Cerebellar nuclear complex (tissue), 1 donor: ENCODE measurements at regions not wholly inside any gene's neighbourhood (a gene's known extent, or its start where the extent isn't known, plus 50 kb on each side); places are given as distances from the start of the nearest gene placed in this dataset.

ENCODE experiments used
- DNase-seq, 2 experiments: peaks; one replicate each; lab custom pipeline; 2025; lab: John Stamatoyannopoulos, UW

DNA sequence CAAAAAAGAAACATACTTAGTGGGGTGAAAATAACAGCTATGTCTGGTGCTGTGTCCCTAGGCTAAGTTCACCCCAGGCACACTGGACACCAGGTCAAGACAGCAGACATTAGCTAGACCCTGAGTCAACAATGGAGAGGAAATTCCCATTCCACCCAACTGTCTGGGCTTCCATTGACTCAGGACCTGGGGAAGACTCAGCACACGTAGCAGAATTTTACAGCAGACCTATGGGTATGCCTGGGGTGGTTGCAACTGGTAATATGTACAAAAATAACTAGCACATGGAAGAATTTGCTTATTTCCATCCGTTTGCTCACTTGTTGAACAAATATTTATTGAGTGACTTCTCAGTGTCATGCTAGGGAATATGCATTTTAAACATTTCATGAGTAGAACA, 117.0 kb downstream of the GAS1 start:
- DNase-seq, result no peak

DNA sequence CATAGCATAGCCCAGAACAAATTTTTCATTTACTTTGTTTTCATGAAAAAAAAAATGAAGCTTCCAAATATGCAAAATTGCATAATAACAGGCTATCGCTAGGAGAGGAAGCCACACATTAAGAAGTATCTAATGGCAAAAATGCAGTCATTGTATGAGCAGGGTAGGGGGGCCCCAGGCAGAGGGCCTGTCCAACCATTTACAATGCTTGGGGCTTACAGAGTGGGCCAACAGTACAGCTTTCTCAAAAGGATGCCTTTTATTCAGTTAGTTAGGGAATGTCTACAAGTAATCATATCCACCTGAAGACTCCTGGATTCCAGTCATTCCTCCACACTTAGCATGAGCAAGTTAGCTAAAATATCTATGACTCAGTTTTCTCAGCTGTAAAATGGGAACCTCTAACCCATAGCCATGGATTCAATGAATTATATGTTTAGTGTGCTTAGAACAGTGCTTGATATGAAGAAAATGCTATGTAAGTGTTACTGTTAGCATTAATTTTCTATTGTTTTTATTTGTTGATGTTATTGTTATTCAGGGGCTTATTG, 117.7 kb downstream of the GAS1 start:
- DNase-seq, result no peak

DNA sequence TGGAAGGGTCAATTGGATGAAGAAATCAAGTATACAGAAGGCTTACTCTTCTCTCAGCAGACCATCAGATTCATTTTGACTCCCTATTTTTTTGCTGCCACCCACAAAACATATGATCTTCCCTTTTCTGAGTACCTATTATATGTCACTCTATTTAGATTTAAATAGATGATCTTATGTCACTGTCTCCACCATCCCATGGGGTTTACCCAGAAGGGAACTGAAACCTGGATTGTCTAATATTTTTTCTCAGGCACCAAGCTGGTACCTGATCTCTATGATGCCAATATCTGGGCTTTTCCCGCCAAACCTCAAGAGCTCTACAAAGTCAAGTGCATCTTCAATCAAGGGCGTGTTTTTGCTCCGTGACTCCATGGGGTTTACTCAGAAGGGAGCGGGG, 118.7 kb downstream of the GAS1 start:
- no peak for DNase-seq

DNA sequence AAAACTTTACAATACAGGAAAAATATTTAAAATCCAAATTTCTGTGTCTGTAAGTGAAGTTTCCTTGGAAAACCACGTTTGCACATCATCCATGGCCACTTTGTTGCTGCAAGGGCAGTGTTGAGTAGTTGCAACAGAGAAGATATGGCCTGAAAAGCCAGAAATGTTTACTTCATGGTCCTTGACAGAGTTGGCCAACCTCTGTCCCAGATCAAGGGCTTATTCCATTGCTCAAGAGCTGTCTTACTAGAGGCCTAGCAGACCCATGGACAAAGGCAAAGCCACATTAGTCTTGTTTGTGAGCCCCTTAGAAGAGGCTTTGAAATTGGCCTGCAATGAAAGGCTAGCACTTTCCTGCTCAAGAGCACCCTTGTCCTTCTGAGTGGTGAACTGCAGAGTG, 119.4 kb downstream of the GAS1 start:
- DNase-seq, result no peak

DNA sequence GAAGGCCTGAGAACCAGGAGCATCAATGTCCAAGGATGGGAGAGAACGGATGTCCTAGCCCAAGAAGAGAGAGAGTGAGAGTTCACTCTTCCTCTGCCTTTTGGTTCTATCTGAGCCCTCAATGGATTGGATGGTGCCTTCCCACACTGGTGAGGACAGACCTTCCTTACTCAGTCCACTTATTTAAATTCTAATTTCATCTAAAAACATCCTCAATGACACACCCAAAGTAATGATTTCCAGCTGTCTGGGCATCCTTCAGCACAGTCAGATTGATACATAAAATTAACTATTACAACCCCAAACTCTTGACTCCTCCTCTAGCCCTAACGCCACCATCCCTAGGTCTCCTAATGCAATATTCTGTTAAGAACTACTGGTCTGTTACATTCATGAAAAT, 122.0 kb downstream of the GAS1 start:
- DNase-seq, result no peak

DNA sequence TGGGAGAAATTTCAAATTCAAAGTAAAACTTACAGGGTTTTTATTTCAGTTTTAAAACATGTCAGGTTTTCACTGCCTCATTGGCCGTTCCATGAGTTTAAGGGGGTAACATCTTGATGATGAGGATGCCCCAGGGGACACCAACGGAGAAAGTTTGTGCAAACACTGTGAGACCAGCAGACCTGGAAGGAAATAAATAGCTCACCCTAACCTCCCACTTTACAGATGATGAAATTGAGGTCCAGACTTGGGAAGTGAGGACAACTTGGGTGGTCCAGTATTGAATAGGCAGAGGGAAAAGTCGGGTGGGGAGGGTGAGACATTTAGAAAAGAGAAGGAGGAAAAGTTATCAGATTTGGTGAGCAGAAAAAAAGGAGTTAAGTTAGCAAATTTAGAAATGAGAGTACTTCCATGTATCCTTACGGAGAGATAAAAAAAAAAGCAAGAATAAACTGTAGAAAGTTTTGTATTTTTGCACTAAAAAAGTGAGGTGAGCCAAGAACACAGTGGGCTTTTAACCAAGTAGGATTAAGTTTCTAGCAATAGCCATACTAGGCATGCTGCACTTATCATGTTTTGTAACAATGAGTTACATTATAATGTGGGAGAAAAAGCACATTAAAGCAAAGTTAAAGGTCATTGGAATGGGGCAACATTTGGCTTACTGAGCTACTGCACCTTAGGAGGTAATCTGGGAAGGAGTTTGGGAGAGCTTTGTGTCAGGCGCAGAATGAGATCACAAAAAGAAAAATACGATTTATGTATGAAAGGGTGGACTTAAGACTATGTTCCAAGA, 125.1 kb downstream of the GAS1 start:
- no peak for DNase-seq

DNA sequence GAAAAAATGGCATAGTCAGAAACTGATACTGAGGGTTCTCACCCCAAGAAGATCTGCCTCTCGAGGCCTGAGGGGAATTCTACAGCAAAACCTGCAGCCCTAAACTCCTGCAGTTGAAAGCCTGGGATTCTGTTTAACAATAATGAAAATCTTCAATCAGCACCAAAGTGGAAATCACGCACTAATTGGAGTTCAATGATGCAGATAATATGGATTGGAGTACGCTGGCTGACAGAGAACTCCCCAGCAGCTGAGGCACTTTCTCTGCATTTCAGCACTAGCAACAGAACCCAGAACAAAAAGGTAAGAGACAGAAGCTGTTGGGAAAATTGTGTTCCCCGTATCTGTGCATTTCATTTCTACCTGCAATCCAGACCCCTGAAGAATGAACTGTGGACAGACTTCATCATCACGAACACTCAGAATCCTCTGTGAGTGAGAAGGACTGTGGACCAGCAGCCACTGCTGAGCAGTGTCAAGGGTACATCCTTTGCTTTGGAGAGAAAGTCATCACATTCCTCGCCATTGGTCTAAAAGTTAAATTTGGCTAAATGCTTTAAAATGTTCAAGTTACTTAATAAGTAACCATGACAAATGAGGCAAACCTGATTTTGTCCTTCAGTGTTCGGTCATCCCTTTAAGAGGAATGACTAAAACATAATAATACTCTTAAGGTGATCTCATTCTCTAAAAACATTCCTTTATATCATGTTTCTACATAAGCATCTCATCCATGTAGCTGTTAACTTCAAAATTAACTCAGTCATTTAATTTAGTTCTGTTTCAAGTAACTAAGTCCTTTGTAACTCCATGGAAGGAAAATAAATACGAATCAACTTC, 126.1 kb downstream of the GAS1 start:
- no peak for DNase-seq

DNA sequence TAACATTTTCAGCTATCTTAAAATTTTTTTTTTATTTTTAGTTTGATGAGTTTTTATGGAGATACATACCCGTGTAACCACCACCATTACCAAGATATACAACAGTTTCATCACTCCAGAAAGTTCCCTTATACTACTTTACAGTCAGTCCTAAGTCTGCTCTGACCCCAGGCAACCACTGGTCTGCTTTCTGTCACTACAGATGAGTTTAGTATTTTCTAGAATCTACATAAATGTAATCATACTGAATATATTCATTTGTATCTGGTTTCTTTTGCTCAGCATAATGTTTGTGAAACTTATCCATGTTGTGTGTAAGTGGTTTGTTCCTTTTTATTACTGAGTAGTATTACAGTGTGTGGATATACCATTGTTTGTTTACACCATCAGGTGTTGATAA, 127.8 kb downstream of the GAS1 start:
- no peak for DNase-seq

DNA sequence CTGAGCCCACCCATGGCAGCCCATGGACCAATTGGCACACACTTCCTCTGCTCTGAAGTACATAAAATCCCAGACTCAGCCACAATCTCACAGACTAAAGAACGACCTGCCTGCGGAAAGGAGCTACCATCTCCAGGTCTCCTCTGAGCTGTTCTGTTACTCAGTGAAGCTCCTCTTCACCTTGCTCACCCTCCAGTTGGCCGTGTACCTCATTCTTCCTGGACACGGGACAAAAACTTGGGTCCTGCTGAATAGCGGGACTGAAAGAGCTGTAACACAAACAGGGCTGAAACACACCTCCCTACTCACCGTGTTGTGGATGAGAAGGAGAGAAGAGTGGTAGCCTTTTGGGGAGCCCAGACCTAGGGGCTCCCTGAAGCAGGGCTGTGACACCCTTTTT, 128.7 kb downstream of the GAS1 start:
- DNase-seq, result no peak

DNA sequence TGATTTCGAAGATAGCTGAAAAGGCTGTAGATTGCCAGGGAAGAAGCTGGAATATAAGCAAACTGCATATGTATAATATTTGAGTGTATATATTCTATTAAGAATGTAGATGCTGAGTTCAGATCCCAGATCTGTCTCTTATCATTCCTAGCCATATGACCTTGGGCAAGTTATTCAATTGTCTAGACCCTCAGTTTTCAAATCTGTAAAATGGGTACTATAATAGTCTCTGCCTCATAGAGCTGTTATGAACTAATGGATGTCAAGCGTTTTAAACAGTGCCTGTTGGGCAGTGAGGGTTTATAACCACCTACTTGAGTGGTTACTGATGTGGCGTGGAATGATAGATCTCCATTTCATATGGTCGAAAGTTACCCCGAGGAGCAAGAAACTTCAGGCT, 130.4 kb downstream of the GAS1 start:
- no peak for DNase-seq

DNA sequence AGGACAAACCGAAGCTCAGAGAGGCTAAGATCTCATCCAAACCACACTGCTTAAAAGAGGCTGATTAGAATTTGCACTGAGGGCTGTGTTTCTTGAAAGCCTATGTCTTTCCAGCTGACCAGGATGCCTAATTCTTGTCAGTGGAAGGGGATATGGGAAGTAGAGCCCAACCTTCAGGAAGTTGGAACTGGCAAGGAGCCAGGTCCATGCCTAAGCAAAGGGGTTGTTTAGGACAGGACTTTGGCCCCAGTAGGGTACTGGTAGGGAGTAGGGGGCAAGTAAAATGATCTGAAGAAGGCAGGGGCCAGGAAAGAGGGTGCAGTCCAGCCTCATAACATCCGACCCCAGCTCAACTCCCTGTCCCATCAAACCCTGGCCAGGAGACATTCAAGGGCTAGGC, 130.9 kb downstream of the GAS1 start:
- no peak for DNase-seq

DNA sequence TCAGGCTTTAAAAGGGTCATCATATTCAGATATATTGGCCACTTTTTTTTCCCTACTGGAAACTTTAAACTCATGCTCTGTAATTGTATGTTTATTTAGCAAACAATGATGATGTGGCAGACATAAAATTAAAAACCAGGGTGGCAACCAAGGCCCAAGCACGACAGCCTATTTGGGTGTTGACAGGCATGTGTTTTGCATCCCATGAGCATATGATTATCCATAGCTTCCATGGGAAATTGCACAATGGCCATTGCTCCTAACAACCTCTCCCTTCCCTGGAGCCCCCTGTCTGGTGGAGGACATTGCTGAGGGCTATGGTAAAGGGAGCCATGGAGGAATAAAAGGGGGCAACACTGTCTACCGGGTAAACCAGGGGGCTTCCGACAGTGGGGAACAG, 134.7 kb downstream of the GAS1 start:
- DNase-seq, result no peak

DNA sequence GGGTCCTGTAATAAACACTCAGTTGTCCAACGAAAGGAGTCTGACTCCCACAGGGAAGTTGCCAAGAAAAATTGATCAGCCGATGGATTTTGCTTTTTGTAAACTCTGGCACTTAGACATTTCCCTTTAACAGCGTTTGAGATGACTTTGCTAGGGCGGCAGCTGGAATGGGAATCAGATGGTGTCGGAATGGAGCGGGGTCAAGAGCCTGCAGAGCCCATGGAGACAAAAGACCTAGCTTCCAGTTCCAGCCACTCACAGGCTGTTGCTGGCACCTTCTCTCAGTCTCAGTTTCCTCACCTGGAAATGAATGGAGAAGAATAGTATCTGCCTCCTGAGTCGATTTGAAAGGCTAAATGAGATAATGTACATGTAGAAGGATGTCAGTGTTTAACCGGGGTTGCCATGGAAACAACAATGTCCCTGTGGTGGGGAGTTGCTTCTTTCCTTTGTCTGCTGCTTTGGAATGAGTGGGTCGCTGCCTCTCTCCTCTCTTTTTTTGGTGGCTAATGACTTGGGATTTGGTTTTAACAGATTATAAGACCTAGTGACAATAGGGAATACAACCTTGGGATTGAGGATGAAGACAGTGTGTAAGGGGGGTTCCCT, 137.4 kb downstream of the GAS1 start:
- DNase-seq, result no peak

DNA sequence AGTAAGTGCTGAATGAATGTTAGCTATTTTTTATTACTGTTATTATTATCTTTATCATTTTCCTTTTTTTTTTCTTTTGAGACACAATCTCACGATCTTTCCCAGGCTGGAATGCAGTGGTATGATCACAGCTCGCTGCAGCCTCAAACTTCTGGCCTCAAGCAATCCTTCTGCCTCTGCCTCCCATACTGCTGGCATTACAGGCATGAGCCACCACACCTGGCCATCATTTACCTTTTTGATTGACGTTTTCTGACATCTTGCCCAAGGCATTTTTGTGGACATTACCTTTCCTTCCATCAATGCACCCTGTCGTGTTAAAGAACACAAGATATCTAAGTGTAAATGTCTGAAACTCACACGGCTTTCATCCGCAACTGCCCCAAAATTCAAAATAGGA, 138.2 kb downstream of the GAS1 start:
- DNase-seq, result no peak

DNA sequence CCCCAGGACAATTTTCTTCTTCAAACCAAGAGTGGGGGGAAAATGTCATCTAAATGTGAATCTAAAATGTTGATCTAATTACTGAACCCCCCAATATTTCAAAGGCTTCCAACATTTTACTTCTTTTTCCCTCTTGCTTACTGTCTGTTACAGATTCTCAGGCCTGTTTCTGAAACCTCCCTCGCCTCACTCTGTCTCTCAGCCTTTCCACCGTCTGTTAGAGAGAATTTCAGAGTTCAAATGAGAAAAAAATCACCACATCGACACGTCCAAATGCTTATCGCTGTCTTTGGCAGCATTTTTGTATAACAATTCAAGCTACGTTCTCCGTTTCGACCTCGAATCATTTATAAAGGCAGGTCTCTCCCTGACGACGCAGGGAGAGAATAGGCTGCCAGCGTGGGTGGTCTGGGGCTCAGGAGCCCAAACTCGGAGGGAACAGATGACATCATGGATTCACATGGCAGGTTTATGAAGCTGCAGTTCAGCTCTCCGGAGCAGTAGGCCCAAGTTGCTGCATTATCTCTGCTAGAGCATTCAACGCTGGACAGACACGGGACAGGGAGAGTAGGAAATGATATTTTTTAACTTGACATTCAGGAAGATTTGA, 139.8 kb downstream of the GAS1 start:
- no peak for DNase-seq

DNA sequence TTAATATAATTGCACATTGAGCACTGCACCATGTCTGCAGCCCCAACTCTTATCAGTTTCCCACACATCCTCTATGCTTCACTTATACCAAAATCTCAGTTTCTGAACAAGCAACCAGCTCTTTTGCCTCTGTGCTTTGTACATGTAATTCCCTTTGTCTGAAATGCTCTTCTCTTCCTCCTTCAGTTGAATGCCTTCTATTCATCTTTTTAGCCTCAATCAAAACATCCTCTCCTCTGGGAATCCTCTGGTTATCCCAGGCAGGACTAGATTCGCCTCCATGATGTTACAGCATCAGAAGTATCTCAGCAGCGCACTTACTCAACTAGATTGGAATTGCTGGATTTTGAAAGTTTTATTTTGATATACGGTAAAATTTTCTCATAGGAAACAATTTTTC, 143.3 kb downstream of the GAS1 start:
- no peak for DNase-seq

DNA sequence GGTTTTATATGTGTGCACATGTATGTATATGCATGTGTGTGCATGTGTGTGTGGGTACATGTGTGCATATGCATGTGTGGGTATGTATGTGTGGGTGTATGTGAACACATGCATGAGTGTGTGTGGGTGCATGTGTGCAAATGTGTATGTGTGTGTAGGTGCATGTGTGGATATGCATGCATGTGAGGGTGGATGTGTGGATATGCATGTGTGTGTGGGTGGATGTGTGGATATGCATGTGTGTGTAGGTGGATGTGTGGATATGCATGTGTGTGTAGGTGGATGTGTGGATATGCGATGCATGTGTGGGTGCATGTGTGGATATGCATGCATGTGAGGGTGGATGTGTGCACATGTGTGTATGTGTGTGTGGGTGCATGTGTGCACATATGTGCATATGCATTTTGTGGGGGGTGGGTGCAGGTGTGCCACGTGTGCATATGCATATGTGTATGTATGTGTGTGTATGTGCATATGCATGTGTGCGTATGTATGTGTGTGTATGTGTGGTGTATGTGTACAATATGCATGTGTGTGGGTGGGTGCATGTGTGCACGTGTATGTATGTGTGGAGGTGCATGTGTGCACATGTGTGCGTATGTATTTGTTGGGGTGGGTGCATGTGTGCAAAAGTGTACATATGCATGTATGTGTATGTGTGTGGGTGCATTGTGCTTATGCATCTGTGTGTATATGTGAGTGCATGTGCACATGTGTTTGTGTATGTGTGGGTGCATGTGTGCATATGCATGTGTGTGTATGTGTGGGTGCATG, 144.2 kb downstream of the GAS1 start:
- DNase-seq, result no peak

DNA sequence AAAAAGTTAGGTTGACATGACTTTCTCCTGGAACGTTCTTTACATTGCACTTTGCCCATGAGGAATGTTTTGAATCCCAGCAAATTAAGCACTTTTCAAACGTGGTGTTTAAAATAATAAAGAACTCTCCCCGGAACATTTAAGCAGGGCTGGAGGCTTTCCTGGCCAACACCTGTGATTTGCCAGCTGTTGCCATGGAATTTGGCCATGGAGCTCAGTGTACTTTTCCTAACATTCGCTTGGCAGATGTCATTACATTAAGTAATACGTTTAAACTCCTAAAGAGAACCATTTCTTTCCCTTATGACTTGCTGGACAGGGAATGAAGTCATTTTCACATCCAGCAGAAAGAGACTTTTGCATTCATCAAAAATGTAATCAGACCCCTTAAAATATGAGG, 146.1 kb downstream of the GAS1 start:
- DNase-seq, result no peak

DNA sequence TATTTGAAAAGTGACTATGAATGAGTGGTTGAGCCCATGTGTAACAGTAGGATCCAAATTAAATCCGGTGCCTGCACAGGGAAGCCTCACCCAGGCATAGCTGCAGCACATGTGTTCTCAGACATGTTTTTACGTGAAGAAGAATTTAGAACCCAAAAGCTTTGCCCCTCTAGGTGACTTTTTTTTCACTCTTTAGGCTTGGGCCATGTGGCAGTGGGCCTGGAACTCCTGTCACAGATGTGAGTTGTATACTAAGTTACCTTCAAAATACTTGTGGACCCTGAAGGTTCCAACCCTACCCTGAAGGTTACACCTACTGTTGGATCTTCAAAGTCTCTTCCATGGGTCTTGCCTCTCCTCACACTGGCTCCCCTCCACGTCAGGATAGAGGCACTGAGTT, 146.6 kb downstream of the GAS1 start:
- no peak for DNase-seq

DNA sequence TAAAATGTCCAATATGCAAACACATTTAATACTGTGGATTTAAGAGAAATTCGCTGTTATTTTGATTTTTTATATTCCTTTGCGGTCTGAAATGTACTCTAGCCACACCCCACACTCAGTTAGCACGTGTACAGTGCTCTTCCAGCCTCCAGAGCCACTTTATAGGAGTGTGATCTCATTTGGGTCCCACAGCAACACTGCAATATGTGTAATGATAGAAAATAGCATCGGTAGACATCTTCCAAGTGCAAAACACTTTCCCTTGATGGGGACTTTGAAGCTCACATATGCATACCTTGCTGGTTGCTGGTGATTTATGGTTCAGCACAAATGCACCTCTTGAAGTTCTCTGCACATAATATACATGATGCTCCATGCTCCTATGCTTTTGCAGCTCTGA, 148.3 kb downstream of the GAS1 start:
- DNase-seq, result no peak

DNA sequence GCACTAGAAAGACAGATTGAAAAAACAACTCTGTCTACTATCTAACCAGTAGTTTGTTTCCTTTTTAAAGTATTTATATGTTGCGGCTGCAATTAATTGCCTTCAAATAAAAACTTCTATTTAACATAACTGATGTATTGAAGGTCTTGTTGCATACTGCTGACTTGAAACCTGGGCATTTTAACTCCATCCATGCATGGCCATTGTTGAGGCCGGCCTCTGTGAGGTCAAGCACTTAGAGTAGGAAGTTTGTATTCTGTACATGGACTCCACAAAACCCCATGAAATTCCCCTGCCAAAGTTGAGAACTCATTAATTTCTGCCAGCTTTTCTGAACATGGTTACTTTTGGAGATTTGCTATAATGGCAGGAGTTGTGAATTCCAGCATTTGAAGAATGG, 150.6 kb downstream of the GAS1 start:
- no peak for DNase-seq
